Peyer's patch (tissue), 4 donors: ENCODE measurements at regions not wholly inside any gene's neighbourhood (a gene's known extent, or its start where the extent isn't known, plus 50 kb on each side); places are given as distances from the start of the nearest gene placed in this dataset.
"Not testable (repeated sequence)": the region's sequence is repeated elsewhere in the genome, so short reads cannot be mapped to it uniquely, and the experiment has no call there.

Experiments used
- POLR2A ChIP-seq, 2 donors: fragments of 450-650 bp; IDR thresholded peaks; one replicate each; pipeline ENCODE4 v1.5.1; 2017; ENCODE audit warnings: antibody characterized with exemption in 2 of 2, mild to moderate bottlenecking in 2 of 2, moderate library complexity in 2 of 2
- TF ChIP-seq, protein P1 (sequence below), 6 experiments: fragments of 450-650 bp in 4 of 6; fragments of 200-600 bp in 2 of 6; sonication (generic) in 1 of 6; IDR thresholded peaks; one replicate each; pipeline ENCODE4 v1.5.1; 2017 to 2019; ENCODE audit warnings: antibody characterized with exemption in 6 of 6, mild to moderate bottlenecking in 3 of 6, moderate library complexity in 1 of 6

DNA sequence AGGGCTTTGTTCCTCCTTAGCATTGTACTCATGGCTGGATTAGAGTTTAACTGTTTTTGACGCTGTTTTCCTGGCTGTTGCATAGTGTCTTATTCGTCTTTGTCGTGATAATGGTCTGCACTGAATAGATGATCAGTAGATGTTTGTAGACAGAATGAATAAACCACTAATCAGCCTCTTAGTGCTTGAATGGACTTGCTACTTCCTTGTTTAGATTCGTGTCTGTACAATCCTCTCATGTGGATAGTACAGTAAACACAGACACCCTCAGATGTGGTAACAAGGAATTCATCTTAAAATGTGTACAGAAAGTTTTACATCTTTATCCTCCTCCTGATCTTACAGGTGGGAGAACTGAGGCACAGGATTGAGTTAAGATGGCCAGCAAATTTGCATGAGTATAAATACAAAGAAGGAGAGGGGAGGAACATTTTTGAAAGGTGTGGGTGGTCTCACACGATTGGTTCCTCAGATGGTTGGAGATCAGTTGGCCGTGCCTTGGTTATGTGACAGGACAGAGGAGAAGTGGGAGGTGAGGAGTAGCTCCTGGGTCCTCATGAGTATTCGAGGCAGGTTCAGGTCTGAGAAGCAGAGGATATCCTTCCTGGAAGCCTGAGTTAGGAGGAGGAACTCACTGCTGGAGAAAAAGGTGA lies 196.0 kb downstream of the KLRB1 start:
- not testable (repeated sequence) for TF ChIP-seq POLR2A (IDR thresholded peaks at IDR 0.05)
- TF ChIP-seq, protein P1, sequence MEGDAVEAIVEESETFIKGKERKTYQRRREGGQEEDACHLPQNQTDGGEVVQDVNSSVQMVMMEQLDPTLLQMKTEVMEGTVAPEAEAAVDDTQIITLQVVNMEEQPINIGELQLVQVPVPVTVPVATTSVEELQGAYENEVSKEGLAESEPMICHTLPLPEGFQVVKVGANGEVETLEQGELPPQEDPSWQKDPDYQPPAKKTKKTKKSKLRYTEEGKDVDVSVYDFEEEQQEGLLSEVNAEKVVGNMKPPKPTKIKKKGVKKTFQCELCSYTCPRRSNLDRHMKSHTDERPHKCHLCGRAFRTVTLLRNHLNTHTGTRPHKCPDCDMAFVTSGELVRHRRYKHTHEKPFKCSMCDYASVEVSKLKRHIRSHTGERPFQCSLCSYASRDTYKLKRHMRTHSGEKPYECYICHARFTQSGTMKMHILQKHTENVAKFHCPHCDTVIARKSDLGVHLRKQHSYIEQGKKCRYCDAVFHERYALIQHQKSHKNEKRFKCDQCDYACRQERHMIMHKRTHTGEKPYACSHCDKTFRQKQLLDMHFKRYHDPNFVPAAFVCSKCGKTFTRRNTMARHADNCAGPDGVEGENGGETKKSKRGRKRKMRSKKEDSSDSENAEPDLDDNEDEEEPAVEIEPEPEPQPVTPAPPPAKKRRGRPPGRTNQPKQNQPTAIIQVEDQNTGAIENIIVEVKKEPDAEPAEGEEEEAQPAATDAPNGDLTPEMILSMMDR (IDR thresholded peaks at IDR 0.05), result not testable (repeated sequence)
